HCEC 1CT (cell line): ENCODE measurements at regions not wholly inside any gene's neighbourhood (a gene's known extent, or its start where the extent isn't known, plus 50 kb on each side); places are given as distances from the start of the nearest gene placed in this dataset.
"Not testable (repeated sequence)": the region's sequence is repeated elsewhere in the genome, so short reads cannot be mapped to it uniquely, and the experiment has no call there.

Source experiments
- DNase-seq: peaks from one replicate; pipeline ENCODE4 v3.0.0-alpha.2; 2017

GRCh38 chr2:89161626-89162025 lies 470.2 kb downstream of the RPIA start:
- DNase-seq, result not testable (repeated sequence)

GRCh38 chr2:89170506-89171173 lies 479.2 kb downstream of the RPIA start:
- not testable (repeated sequence) for DNase-seq

- DNase-seq, result not testable (repeated sequence)
These were observed 479.7 kb downstream of the RPIA start for GRCh38 chr2:89171174-89171519.

GRCh38 chr2:89177004-89177403 lies 485.5 kb downstream of the RPIA start:
- DNase-seq, result not testable (repeated sequence)

GRCh38 chr2:89182221-89182620 lies 490.7 kb downstream of the RPIA start:
- not testable (repeated sequence) for DNase-seq

GRCh38 chr2:89184746-89185145 lies 493.3 kb downstream of the RPIA start:
- not testable (repeated sequence) for DNase-seq

- DNase-seq, result not testable (repeated sequence)
These were observed 504.3 kb downstream of the RPIA start for GRCh38 chr2:89195636-89196251.

- DNase-seq, result not testable (repeated sequence)
These were observed 505.2 kb downstream of the RPIA start for GRCh38 chr2:89196719-89197118.

GRCh38 chr2:89198026-89198425 lies 506.6 kb downstream of the RPIA start:
- DNase-seq, result not testable (repeated sequence)

GRCh38 chr2:89199453-89200246 lies 508.2 kb downstream of the RPIA start:
- DNase-seq, result not testable (repeated sequence)

GRCh38 chr2:89200247-89200527 lies 508.7 kb downstream of the RPIA start:
- DNase-seq, result not testable (repeated sequence)

GRCh38 chr2:89202518-89202917 lies 511.0 kb downstream of the RPIA start:
- not testable (repeated sequence) for DNase-seq

- DNase-seq, result not testable (repeated sequence)
These were observed 513.7 kb downstream of the RPIA start for GRCh38 chr2:89205153-89205552.

GRCh38 chr2:89208144-89208932 lies 516.9 kb downstream of the RPIA start:
- not testable (repeated sequence) for DNase-seq

- DNase-seq, result not testable (repeated sequence)
These were observed 521.7 kb downstream of the RPIA start for GRCh38 chr2:89213151-89213550.

GRCh38 chr2:89213811-89214210 lies 522.3 kb downstream of the RPIA start:
- DNase-seq, result not testable (repeated sequence)

GRCh38 chr2:89221474-89221873 lies 530.0 kb downstream of the RPIA start:
- DNase-seq, result not testable (repeated sequence)

GRCh38 chr2:89222063-89222732 lies 530.7 kb downstream of the RPIA start:
- DNase-seq, result not testable (repeated sequence)

- not testable (repeated sequence) for DNase-seq
These were observed 533.3 kb downstream of the RPIA start for GRCh38 chr2:89224803-89225202.

GRCh38 chr2:89229979-89230378 lies 538.5 kb downstream of the RPIA start:
- DNase-seq, result not testable (repeated sequence)

- not testable (repeated sequence) for DNase-seq
These were observed 539.8 kb downstream of the RPIA start for GRCh38 chr2:89231241-89231640.

GRCh38 chr2:89233931-89234330 lies 542.5 kb downstream of the RPIA start:
- DNase-seq, result not testable (repeated sequence)
